ENCODE measurements at regions not wholly inside any gene's neighbourhood (a gene's known extent, or its start where the extent isn't known, plus 50 kb on each side); places are given as distances from the start of the nearest gene placed in this dataset.

GRCh38 chr2:142316049-142316448 lies 185.2 kb upstream of the LRP1B start:
- H3K9me3 Mint-ChIP-seq: peaks cover 0 to 5% (median 2%) of the 10 kb centered on the region in 7 donors
- no peak overlapping the region for H3K4me3 ChIP-seq (replicated peaks in 1 of 3; ENCODE audit: low read depth in 2 of 3, low read length in 3 of 3)
- no peaks in the 10 kb centered on the region for H3K36me3 ChIP-seq (replicated peaks in 1 of 2; ENCODE audit: control insufficient read depth in 1 of 2, insufficient read depth in 2 of 2, low read length in 2 of 2)
- no peak overlapping the region for H3K27ac ChIP-seq (ENCODE audit: low read depth in 1 of 2, low read length in 2 of 2)
- no peak overlapping the region for H3K4me2 ChIP-seq (replicated peaks; ENCODE audit: extremely low read depth, low read length, poor library complexity, severe bottlenecking)
- no peaks in the 10 kb centered on the region for H3K27me3 ChIP-seq (ENCODE audit: control insufficient read depth in 2 of 2, insufficient read depth in 2 of 2, low read length in 2 of 2)
- H3K79me2 ChIP-seq (ENCODE audit: insufficient read depth, low read length): no peaks in the 10 kb centered on the region
- H4K20me1 ChIP-seq (ENCODE audit: insufficient read depth, low read length): no peaks in the 10 kb centered on the region
- intact Hi-C loops (cut with micrococcal nuclease): no loop called here
- H3K9me3 ChIP-seq (replicated peaks in 1 of 2; ENCODE audit: control insufficient read depth in 1 of 2, insufficient read depth in 1 of 2, low read length in 2 of 2): no peaks in the 10 kb centered on the region
- no peaks in the 10 kb centered on the region for H3K27me3 Mint-ChIP-seq (ENCODE audit: low read depth in 3 of 3)
- H3K27ac Mint-ChIP-seq: no peak overlapping the region
- no peak overlapping the region for H3K9ac ChIP-seq (ENCODE audit: insufficient read depth, low read length, poor library complexity, severe bottlenecking)
- no peak for DNase-seq
- no peaks in the 10 kb centered on the region for H3K4me1 ChIP-seq (ENCODE audit: control insufficient read depth in 1 of 2, insufficient read depth in 2 of 2, low read length in 2 of 2)
- H3K4me1 Mint-ChIP-seq: no peaks in the 10 kb centered on the region
- no peak for TF ChIP-seq CTCF (IDR thresholded peaks at IDR 0.05)
- no peak overlapping the region for H3K4me3 Mint-ChIP-seq
- H3K36me3 Mint-ChIP-seq: no peaks in the 10 kb centered on the region
- no peak overlapping the region for H2AFZ ChIP-seq (ENCODE audit: insufficient read depth, low read depth, low read length, poor library complexity, severe bottlenecking)
- WGBS (ENCODE audit: insufficient coverage): 83% methylated on average over 1 of the region's 4 CpGs

DNA sequence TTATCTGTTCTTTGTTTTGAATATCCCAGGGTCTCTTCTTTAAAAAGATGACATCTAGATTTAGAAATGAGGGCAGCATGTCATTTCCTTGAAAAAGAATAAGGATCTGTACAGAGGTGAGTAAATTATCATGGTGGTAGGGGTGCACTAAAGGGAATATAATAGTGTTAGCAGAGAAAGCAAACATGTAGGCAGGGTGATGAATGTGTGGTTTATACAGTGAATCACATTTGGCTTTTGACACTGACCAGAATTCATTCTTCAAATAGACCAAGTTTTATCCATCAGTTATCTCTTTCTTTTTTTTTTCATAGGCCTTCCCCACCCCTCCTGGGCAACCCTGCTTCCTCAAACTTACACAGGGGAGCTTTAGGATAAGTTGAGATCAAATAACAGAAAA lies 184.5 kb upstream of the LRP1B start:
- H3K9me3 ChIP-seq (replicated peaks in 1 of 2; ENCODE audit: control insufficient read depth in 1 of 2, insufficient read depth in 1 of 2, low read length in 2 of 2): peaks cover 4 to 6% of the 10 kb centered on the region in 2 donors
- H3K9ac ChIP-seq (ENCODE audit: insufficient read depth, low read length, poor library complexity, severe bottlenecking): no peak overlapping the region
- Mint-ChIP-seq H3K9me3 (peaks cover 0 to 9% (median 5%) of the 10 kb centered on the region in 7 donors), H3K27me3 (ENCODE audit: low read depth in 3 of 3) (no peaks in the 10 kb centered on the region), H3K4me1 (no peaks in the 10 kb centered on the region), H3K27ac (no peak overlapping the region), H3K4me3 (no peak overlapping the region), H3K36me3 (no peaks in the 10 kb centered on the region)
- no peak overlapping the region for H3K4me2 ChIP-seq (replicated peaks; ENCODE audit: extremely low read depth, low read length, poor library complexity, severe bottlenecking)
- DNase-seq: no peak
- H3K27me3 ChIP-seq (ENCODE audit: control insufficient read depth in 2 of 2, insufficient read depth in 2 of 2, low read length in 2 of 2): no peaks in the 10 kb centered on the region
- no peaks in the 10 kb centered on the region for H3K79me2 ChIP-seq (ENCODE audit: insufficient read depth, low read length)
- no peak overlapping the region for H3K4me3 ChIP-seq (replicated peaks in 1 of 3; ENCODE audit: low read depth in 2 of 3, low read length in 3 of 3)
- no peaks in the 10 kb centered on the region for H3K4me1 ChIP-seq (ENCODE audit: control insufficient read depth in 1 of 2, insufficient read depth in 2 of 2, low read length in 2 of 2)
- intact Hi-C loops (cut with micrococcal nuclease): no loop called here
- H3K27ac ChIP-seq (ENCODE audit: low read depth in 1 of 2, low read length in 2 of 2): no peak overlapping the region
- no peak overlapping the region for H2AFZ ChIP-seq (ENCODE audit: insufficient read depth, low read depth, low read length, poor library complexity, severe bottlenecking)
- H4K20me1 ChIP-seq (ENCODE audit: insufficient read depth, low read length): no peaks in the 10 kb centered on the region
- H3K36me3 ChIP-seq (replicated peaks in 1 of 2; ENCODE audit: control insufficient read depth in 1 of 2, insufficient read depth in 2 of 2, low read length in 2 of 2): no peaks in the 10 kb centered on the region
- TF ChIP-seq CTCF (IDR thresholded peaks at IDR 0.05): no peak
